ENCODE measurements at regions not wholly inside any gene's neighbourhood (a gene's known extent, or its start where the extent isn't known, plus 50 kb on each side); places are given as distances from the start of the nearest gene placed in this dataset.

DNA sequence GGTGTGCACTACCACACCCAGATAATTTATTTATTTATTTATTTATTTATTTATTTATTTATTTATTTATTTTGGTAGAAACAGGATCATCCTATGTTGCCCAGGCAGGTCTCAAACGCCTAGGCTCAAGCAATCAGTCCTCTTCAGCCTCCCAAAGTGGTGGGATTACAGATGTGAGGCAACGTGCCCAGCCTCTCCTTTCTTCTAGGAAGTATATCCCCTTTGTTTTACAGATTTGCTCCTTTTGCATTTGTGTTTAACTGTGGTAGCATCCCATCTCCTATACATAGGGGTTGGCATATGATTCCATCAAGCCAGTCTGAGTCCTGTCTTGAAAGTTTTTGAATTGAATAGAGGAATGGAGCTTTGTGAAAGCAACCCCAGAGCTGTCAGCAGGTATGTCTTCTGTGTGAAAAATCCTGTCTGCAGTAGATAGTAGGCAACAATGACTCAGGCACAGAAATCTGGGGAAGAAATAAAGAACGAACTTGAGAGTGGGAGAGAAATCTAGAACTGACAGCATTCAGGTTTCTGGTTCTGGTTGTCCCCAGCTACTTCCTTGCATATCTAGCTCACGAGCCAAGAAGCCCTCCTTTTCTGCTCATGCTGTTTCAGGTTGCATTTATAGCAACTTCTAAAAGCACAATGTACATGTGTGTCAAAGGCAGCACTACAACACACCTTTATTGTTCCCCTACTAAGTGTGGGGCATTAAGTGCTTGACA is 113.7 kb upstream of the LSM6 start:
- TF ChIP-seq, protein P1, sequence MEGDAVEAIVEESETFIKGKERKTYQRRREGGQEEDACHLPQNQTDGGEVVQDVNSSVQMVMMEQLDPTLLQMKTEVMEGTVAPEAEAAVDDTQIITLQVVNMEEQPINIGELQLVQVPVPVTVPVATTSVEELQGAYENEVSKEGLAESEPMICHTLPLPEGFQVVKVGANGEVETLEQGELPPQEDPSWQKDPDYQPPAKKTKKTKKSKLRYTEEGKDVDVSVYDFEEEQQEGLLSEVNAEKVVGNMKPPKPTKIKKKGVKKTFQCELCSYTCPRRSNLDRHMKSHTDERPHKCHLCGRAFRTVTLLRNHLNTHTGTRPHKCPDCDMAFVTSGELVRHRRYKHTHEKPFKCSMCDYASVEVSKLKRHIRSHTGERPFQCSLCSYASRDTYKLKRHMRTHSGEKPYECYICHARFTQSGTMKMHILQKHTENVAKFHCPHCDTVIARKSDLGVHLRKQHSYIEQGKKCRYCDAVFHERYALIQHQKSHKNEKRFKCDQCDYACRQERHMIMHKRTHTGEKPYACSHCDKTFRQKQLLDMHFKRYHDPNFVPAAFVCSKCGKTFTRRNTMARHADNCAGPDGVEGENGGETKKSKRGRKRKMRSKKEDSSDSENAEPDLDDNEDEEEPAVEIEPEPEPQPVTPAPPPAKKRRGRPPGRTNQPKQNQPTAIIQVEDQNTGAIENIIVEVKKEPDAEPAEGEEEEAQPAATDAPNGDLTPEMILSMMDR (IDR thresholded peaks at IDR 0.05; ENCODE audit: control extremely low read depth in 1 of 3, insufficient read depth in 1 of 3, low read depth in 1 of 3, low read length in 3 of 3): no peak
- TF ChIP-seq HDAC6 (IDR thresholded peaks at IDR 0.05; ENCODE audit: low read depth, low read length): no peak
- TF ChIP-seq EZH2 (IDR thresholded peaks at IDR 0.05; ENCODE audit: low read depth, low read length, severe bottlenecking): no peak
- TF ChIP-seq, protein P2, sequence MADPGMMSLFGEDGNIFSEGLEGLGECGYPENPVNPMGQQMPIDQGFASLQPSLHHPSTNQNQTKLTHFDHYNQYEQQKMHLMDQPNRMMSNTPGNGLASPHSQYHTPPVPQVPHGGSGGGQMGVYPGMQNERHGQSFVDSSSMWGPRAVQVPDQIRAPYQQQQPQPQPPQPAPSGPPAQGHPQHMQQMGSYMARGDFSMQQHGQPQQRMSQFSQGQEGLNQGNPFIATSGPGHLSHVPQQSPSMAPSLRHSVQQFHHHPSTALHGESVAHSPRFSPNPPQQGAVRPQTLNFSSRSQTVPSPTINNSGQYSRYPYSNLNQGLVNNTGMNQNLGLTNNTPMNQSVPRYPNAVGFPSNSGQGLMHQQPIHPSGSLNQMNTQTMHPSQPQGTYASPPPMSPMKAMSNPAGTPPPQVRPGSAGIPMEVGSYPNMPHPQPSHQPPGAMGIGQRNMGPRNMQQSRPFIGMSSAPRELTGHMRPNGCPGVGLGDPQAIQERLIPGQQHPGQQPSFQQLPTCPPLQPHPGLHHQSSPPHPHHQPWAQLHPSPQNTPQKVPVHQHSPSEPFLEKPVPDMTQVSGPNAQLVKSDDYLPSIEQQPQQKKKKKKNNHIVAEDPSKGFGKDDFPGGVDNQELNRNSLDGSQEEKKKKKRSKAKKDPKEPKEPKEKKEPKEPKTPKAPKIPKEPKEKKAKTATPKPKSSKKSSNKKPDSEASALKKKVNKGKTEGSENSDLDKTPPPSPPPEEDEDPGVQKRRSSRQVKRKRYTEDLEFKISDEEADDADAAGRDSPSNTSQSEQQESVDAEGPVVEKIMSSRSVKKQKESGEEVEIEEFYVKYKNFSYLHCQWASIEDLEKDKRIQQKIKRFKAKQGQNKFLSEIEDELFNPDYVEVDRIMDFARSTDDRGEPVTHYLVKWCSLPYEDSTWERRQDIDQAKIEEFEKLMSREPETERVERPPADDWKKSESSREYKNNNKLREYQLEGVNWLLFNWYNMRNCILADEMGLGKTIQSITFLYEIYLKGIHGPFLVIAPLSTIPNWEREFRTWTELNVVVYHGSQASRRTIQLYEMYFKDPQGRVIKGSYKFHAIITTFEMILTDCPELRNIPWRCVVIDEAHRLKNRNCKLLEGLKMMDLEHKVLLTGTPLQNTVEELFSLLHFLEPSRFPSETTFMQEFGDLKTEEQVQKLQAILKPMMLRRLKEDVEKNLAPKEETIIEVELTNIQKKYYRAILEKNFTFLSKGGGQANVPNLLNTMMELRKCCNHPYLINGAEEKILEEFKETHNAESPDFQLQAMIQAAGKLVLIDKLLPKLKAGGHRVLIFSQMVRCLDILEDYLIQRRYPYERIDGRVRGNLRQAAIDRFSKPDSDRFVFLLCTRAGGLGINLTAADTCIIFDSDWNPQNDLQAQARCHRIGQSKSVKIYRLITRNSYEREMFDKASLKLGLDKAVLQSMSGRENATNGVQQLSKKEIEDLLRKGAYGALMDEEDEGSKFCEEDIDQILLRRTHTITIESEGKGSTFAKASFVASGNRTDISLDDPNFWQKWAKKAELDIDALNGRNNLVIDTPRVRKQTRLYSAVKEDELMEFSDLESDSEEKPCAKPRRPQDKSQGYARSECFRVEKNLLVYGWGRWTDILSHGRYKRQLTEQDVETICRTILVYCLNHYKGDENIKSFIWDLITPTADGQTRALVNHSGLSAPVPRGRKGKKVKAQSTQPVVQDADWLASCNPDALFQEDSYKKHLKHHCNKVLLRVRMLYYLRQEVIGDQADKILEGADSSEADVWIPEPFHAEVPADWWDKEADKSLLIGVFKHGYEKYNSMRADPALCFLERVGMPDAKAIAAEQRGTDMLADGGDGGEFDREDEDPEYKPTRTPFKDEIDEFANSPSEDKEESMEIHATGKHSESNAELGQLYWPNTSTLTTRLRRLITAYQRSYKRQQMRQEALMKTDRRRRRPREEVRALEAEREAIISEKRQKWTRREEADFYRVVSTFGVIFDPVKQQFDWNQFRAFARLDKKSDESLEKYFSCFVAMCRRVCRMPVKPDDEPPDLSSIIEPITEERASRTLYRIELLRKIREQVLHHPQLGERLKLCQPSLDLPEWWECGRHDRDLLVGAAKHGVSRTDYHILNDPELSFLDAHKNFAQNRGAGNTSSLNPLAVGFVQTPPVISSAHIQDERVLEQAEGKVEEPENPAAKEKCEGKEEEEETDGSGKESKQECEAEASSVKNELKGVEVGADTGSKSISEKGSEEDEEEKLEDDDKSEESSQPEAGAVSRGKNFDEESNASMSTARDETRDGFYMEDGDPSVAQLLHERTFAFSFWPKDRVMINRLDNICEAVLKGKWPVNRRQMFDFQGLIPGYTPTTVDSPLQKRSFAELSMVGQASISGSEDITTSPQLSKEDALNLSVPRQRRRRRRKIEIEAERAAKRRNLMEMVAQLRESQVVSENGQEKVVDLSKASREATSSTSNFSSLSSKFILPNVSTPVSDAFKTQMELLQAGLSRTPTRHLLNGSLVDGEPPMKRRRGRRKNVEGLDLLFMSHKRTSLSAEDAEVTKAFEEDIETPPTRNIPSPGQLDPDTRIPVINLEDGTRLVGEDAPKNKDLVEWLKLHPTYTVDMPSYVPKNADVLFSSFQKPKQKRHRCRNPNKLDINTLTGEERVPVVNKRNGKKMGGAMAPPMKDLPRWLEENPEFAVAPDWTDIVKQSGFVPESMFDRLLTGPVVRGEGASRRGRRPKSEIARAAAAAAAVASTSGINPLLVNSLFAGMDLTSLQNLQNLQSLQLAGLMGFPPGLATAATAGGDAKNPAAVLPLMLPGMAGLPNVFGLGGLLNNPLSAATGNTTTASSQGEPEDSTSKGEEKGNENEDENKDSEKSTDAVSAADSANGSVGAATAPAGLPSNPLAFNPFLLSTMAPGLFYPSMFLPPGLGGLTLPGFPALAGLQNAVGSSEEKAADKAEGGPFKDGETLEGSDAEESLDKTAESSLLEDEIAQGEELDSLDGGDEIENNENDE (IDR thresholded peaks at IDR 0.05; ENCODE audit: insufficient replicate concordance, low read length): no peak
- no peak for TF ChIP-seq SP1 (IDR thresholded peaks at IDR 0.05; ENCODE audit: low read depth, low read length)
- TF ChIP-seq POLR2A (IDR thresholded peaks at IDR 0.05; ENCODE audit: control extremely low read depth in 1 of 2, low read depth in 2 of 2, low read length in 2 of 2): no peak
- TF ChIP-seq TAF1 (IDR thresholded peaks at IDR 0.05; ENCODE audit: low read depth, low read length): no peak
- no peak for TF ChIP-seq POLR2AphosphoS5 (IDR thresholded peaks at IDR 0.05; ENCODE audit: low read depth, low read length)
- TF ChIP-seq SUZ12 (IDR thresholded peaks at IDR 0.05; ENCODE audit: low read length): no peak

Measured in H1 (cell line).